ENCODE measurements at regions not wholly inside any gene's neighbourhood (a gene's known extent, or its start where the extent isn't known, plus 50 kb on each side); places are given as distances from the start of the nearest gene placed in this dataset.

DNA sequence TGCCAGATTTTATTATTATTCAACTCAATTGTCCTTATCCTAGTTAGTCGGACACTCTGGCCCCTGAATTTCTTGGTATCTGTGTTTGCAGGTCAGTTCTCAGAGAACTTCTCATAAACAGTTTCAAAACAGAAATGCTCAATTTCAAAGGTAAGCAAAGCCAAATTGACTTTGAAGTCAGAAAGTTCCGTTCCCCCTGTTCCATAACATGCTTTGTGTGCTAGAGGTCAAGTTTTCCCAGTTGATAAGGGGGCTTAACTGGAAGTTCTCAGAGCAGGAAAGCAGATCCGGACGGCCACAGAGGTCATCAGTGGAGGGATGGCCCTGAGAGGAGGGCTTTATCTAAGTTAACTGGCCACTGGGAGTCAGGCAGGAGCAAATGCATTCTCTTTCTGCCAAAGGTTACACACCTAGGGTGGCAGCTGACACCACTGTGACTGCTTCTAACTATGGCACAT lies 417.2 kb downstream of the COG6 start:
- Histone ChIP-seq H3K36me3 (ENCODE audit: control insufficient read depth, insufficient read depth, low read length) (no peaks in the 10 kb centered on the region), H3K4me3 (ENCODE audit: low read depth, low read length) (no peak overlapping the region), H3K4me1 (ENCODE audit: control insufficient read depth, insufficient read depth, low read length) (peaks cover 5% of the 10 kb centered on the region), H3K27ac (ENCODE audit: low read depth, low read length) (no peak overlapping the region), H3K9me3 (ENCODE audit: control insufficient read depth, insufficient read depth, low read length) (no peaks in the 10 kb centered on the region), H3K27me3 (ENCODE audit: control insufficient read depth, insufficient read depth, low read length) (no peaks in the 10 kb centered on the region)
- no peak for DNase-seq (ENCODE audit: low read depth in 4 of 6, low spot score in 6 of 6)
- 90% methylated on average over 3 of the region's 4 CpGs for WGBS (ENCODE audit: insufficient coverage)

DNA sequence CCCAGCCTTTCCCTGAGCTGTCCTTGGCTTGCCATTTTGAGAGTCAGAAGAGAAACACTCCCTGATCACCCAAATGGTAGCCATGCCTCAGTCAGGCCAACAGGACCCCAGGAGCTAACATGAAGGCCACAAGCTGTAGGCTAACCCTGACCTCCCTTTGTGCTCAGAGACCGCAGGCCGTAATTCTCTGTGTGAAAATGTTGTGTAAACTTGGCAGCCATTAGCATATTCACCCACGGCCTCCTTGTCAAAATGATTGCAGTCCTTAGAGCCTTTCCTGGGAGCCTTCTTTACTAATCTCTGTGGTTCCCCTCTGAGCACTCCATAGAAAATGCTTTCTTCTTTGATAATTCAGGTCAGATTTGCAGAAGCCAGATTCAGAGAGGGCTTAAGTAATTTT lies 418.9 kb downstream of the COG6 start:
- no peak overlapping the region for H3K27ac ChIP-seq (ENCODE audit: low read depth, low read length)
- 50% methylated on average over 1 of the region's 3 CpGs for WGBS (ENCODE audit: insufficient coverage)

DNA sequence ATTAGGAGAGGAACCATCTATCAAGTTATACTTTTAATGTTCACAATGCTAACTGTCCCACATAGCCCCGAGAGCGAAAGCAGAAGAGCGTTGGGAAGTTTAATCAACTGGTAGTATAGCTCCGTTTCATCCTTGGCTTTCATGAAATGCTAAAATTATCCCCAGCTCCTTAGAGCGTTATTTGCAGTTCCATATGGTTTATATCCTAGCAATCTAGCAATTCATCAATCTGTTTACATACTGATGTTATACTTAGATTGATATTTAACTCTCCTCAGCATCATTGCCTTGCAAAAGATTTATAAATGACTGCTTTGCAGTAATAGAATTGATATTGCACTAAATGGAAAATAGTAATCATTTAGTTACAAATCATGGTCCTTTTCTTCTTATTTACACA lies 419.8 kb downstream of the COG6 start:
- 89% methylated on average over 4 of the region's 5 CpGs for WGBS (ENCODE audit: insufficient coverage)
- peak in 1 of 6 donors; percentile 49 for DNase-seq (ENCODE audit: low read depth in 4 of 6, low spot score in 6 of 6)
- no peaks in the 10 kb centered on the region for H3K36me3 ChIP-seq (ENCODE audit: control insufficient read depth, insufficient read depth, low read length)
- H3K9me3 ChIP-seq (ENCODE audit: control insufficient read depth, insufficient read depth, low read length): no peaks in the 10 kb centered on the region
- no peaks in the 10 kb centered on the region for H3K27me3 ChIP-seq (ENCODE audit: control insufficient read depth, insufficient read depth, low read length)
- H3K27ac ChIP-seq (ENCODE audit: low read depth, low read length): no peak overlapping the region
- H3K4me1 ChIP-seq (ENCODE audit: control insufficient read depth, insufficient read depth, low read length): peaks cover 5% of the 10 kb centered on the region
- no peak overlapping the region for H3K4me3 ChIP-seq (ENCODE audit: low read depth, low read length)

More for the DNA sequence above, 418.9 kb downstream of the COG6 start:
- Histone ChIP-seq H3K9me3 (ENCODE audit: control insufficient read depth, insufficient read depth, low read length) (no peaks in the 10 kb centered on the region), H3K27me3 (ENCODE audit: control insufficient read depth, insufficient read depth, low read length) (no peaks in the 10 kb centered on the region), H3K4me1 (ENCODE audit: control insufficient read depth, insufficient read depth, low read length) (peaks cover 5% of the 10 kb centered on the region), H3K36me3 (ENCODE audit: control insufficient read depth, insufficient read depth, low read length) (no peaks in the 10 kb centered on the region), H3K4me3 (ENCODE audit: low read depth, low read length) (no peak overlapping the region)
- DNase-seq (ENCODE audit: low read depth in 4 of 6, low spot score in 6 of 6): no peak

DNA sequence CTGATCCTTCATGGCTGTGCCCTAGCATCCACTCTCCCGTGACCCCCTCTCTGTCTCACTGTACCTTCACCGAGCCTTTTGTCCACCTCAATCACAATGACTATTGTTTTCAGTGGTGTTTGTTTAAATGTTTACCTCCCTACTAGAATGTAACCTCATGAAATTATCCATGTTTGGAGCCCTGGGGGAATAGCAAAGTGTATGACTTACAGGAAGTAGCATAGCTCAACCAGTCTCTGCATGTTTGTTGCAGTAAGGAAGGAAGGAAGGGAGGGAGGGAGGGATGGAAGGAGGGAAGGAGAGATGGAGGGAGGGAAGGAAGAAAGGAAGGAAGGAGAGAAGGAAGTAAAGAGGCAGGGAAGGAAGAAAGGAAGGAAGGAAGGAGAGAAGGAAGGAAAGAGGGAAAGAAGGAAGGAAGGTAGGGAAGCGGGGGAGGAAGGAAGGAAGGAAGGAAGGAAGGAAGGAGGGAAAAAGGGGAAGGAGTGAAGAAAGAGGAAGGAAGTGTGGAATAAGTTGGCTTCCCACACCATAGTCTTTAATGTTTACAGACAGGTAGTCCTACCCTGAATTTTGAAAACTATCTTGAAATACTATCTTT lies 421.4 kb downstream of the COG6 start:
- Histone ChIP-seq H3K9me3 (ENCODE audit: control insufficient read depth, insufficient read depth, low read length) (no peaks in the 10 kb centered on the region), H3K27ac (ENCODE audit: low read depth, low read length) (no peak overlapping the region), H3K27me3 (ENCODE audit: control insufficient read depth, insufficient read depth, low read length) (no peaks in the 10 kb centered on the region), H3K4me3 (ENCODE audit: low read depth, low read length) (no peak overlapping the region), H3K36me3 (ENCODE audit: control insufficient read depth, insufficient read depth, low read length) (no peaks in the 10 kb centered on the region), H3K4me1 (ENCODE audit: control insufficient read depth, insufficient read depth, low read length) (peaks cover 5% of the 10 kb centered on the region)
- DNase-seq (ENCODE audit: low read depth in 4 of 6, low spot score in 6 of 6): no peak
- 100% methylated on average over 1 of the region's 3 CpGs for WGBS (ENCODE audit: insufficient coverage)

DNA sequence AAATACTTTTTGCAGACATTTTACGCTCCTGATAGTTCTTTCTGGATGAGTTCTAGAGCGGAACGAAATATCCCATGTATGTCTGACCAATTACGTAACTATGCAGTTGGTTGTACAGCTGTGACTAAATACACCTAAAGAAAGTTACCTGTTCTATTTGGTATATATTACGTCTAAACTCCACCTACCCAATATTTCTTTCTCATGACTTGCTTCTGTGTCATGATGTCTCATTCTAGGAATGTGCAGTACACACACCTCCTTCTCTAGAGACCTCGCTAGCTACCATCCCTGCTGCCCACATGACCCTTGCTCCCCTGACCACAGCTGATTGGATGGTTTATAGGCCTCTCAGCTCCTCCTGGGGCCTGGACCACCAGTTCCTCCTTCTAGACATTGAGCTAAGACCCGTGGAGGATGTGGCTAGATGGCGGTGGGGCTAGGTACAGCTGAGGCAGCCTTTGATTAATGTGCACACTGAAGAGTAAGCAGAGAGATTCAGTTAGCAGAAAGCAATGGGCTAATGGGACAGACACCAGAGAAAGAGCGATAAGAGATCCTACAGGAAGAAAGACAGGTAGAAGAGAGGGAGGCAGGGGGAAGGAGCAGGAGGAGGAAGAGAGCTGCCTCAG lies 422.1 kb downstream of the COG6 start:
- Histone ChIP-seq H3K4me3 (ENCODE audit: low read depth, low read length) (no peak overlapping the region), H3K36me3 (ENCODE audit: control insufficient read depth, insufficient read depth, low read length) (no peaks in the 10 kb centered on the region), H3K27ac (ENCODE audit: low read depth, low read length) (no peak overlapping the region), H3K27me3 (ENCODE audit: control insufficient read depth, insufficient read depth, low read length) (no peaks in the 10 kb centered on the region), H3K4me1 (ENCODE audit: control insufficient read depth, insufficient read depth, low read length) (peaks cover 5% of the 10 kb centered on the region), H3K9me3 (ENCODE audit: control insufficient read depth, insufficient read depth, low read length) (no peaks in the 10 kb centered on the region)
- no peak for DNase-seq (ENCODE audit: low read depth in 4 of 6, low spot score in 6 of 6)
- 94% methylated on average over 4 of the region's 9 CpGs for WGBS (ENCODE audit: insufficient coverage)

DNA sequence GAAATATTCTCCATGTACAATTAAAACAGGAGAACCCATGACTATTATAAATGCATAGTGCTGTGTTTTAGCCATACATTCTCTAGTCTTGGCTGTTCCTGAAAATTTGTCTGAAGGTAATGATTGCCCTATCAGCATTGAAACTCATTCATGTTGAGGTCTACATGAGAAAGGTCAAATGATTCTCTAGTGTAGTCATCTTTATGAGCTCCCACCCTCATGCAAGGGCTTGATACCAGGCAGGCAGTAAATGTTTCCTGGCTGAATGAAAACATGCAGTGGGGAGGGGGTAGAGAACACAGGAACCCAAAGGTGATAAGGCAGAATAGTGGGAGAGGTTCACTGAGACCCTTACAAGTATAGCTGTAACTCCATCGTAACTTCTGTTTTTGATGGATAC lies 424.3 kb downstream of the COG6 start:
- no peak for DNase-seq (ENCODE audit: low read depth in 4 of 6, low spot score in 6 of 6)
- H3K4me1 ChIP-seq (ENCODE audit: control insufficient read depth, insufficient read depth, low read length): peaks cover 3% of the 10 kb centered on the region
- H3K36me3 ChIP-seq (ENCODE audit: control insufficient read depth, insufficient read depth, low read length): no peaks in the 10 kb centered on the region
- H3K27me3 ChIP-seq (ENCODE audit: control insufficient read depth, insufficient read depth, low read length): no peaks in the 10 kb centered on the region
- H3K27ac ChIP-seq (ENCODE audit: low read depth, low read length): no peak overlapping the region
- WGBS (ENCODE audit: insufficient coverage): no CpG with 5 or more reads among the region's 1 CpG
- H3K4me3 ChIP-seq (ENCODE audit: low read depth, low read length): no peak overlapping the region
- no peaks in the 10 kb centered on the region for H3K9me3 ChIP-seq (ENCODE audit: control insufficient read depth, insufficient read depth, low read length)

DNA sequence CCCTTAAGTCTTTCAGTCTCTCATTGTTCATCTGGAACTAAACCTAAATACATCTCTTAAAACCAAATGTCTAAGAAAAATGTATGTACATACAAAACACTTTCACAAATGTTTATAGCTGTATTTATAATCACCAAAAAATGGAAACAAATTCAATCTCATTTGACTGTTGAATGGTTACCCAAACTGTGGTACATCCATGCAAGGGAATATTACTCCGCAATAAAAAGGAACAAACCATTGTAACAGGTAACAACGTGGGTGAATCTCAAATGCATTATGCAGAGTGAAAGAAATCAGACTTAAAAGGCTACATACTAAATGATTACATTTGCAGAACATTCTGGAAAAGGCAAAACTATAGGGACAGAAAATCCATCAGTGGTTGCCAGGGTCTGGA lies 425.2 kb downstream of the COG6 start:
- Histone ChIP-seq H3K27me3 (ENCODE audit: control insufficient read depth, insufficient read depth, low read length) (no peaks in the 10 kb centered on the region), H3K9me3 (ENCODE audit: control insufficient read depth, insufficient read depth, low read length) (no peaks in the 10 kb centered on the region), H3K36me3 (ENCODE audit: control insufficient read depth, insufficient read depth, low read length) (no peaks in the 10 kb centered on the region), H3K4me3 (ENCODE audit: low read depth, low read length) (no peak overlapping the region), H3K4me1 (ENCODE audit: control insufficient read depth, insufficient read depth, low read length) (peaks cover 3% of the 10 kb centered on the region), H3K27ac (ENCODE audit: low read depth, low read length) (no peak overlapping the region)
- 100% methylated on average over 1 of the region's 2 CpGs for WGBS (ENCODE audit: insufficient coverage)
- no peak for DNase-seq (ENCODE audit: low read depth in 4 of 6, low spot score in 6 of 6)

DNA sequence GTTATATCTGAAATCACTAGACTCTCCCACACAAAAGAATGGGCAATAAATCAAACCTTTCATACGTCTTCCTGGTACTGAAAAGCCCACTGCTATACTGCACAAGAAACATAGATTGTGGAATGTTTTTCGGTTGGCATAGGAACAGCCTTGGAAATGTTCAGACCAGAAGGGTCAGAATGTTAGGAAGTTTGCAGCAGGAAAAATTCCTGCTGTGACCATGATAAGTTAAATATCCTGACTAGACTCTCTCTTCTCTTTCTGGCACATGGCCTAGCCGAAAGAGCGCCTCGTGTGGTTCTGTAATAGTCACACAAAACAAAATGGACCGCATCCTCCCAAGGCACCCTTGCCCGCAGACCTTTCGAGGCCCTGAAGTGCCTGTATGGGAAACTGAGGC lies 427.2 kb downstream of the COG6 start:
- H3K4me1 ChIP-seq (ENCODE audit: control insufficient read depth, insufficient read depth, low read length): peaks cover 3% of the 10 kb centered on the region
- WGBS (ENCODE audit: insufficient coverage): 79% methylated on average over 5 of the region's 8 CpGs
- no peak overlapping the region for H3K27ac ChIP-seq (ENCODE audit: low read depth, low read length)
- no peaks in the 10 kb centered on the region for H3K9me3 ChIP-seq (ENCODE audit: control insufficient read depth, insufficient read depth, low read length)
- H3K4me3 ChIP-seq (ENCODE audit: low read depth, low read length): no peak overlapping the region
- no peaks in the 10 kb centered on the region for H3K27me3 ChIP-seq (ENCODE audit: control insufficient read depth, insufficient read depth, low read length)
- DNase-seq (ENCODE audit: low read depth in 4 of 6, low spot score in 6 of 6): peak in 1 of 6 donors; percentile 65
- H3K36me3 ChIP-seq (ENCODE audit: control insufficient read depth, insufficient read depth, low read length): no peaks in the 10 kb centered on the region

DNA sequence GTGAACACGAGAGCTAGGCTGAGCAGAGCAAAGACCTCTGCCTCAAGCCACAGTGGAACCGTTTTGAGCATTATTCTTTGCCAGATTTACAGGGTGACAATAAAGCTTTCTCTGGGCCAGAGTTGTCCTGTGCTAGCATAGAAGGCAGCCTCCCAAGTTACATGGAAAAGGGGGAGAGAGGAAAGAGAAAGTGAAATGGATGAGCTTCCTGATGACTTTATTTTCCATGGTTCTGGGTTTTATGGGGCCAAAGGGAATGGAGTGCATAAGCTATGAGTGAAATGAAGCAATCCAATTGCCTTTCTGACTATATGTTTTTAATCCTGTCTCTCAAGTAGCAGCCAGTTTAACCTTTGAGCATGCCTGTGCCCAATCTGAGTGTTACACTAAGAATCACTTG lies 428.4 kb downstream of the COG6 start:
- Histone ChIP-seq H3K27ac (ENCODE audit: low read depth, low read length) (no peak overlapping the region), H3K9me3 (ENCODE audit: control insufficient read depth, insufficient read depth, low read length) (no peaks in the 10 kb centered on the region), H3K36me3 (ENCODE audit: control insufficient read depth, insufficient read depth, low read length) (no peaks in the 10 kb centered on the region), H3K27me3 (ENCODE audit: control insufficient read depth, insufficient read depth, low read length) (no peaks in the 10 kb centered on the region), H3K4me3 (ENCODE audit: low read depth, low read length) (no peak overlapping the region), H3K4me1 (ENCODE audit: control insufficient read depth, insufficient read depth, low read length) (peaks cover 3% of the 10 kb centered on the region)
- WGBS (ENCODE audit: insufficient coverage): 78% methylated on average over 2 of the region's 2 CpGs
- DNase-seq (ENCODE audit: low read depth in 4 of 6, low spot score in 6 of 6): peak in 1 of 6 donors; percentile 45

DNA sequence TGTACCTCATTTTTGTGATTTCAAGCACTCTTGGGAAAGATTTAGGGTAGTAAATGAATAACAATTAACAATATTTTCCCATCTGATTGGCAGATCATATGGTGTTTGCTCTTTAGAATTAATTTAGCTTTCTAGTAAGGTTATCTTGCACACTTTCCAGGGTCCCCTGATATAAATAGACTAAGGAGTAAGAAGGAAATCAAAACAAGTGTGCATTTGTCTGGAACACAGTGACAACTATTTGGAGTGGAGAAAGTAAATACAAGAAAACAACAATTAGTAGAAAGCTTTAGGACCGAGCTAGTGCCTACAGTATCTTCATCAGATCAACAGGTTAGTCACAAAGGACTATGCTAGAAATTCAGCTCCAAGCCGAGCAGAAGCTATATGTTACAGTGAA lies 429.5 kb downstream of the COG6 start:
- Histone ChIP-seq H3K36me3 (ENCODE audit: control insufficient read depth, insufficient read depth, low read length) (no peaks in the 10 kb centered on the region), H3K9me3 (ENCODE audit: control insufficient read depth, insufficient read depth, low read length) (no peaks in the 10 kb centered on the region), H3K4me1 (ENCODE audit: control insufficient read depth, insufficient read depth, low read length) (peaks cover 3% of the 10 kb centered on the region), H3K27ac (ENCODE audit: low read depth, low read length) (no peak overlapping the region), H3K4me3 (ENCODE audit: low read depth, low read length) (no peak overlapping the region), H3K27me3 (ENCODE audit: control insufficient read depth, insufficient read depth, low read length) (no peaks in the 10 kb centered on the region)
- 40% methylated on average over 1 of the region's 2 CpGs for WGBS (ENCODE audit: insufficient coverage)
- DNase-seq (ENCODE audit: low read depth in 4 of 6, low spot score in 6 of 6): no peak
